ENCODE measurements at regions not wholly inside any gene's neighbourhood (a gene's known extent, or its start where the extent isn't known, plus 50 kb on each side); places are given as distances from the start of the nearest gene placed in this dataset.

DNA sequence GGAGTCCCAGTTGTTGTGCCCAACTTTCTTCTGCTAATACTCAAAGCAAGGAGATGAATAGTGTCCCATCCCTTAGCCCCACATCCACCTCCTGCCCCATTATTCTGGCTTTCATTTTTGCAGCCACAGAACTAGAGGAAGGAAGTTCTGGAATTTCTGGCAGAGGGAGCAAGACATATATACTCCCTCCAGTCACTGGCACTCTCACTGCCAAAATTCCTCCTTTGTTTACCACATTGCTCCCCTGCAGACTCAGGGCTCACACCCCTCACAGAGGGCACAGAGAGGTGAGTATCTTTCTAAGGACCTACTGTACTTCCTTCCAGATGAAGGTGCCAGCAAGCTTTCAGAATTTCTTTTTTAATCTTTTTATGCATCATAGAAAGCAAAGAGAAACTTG, 168.0 kb upstream of the ID4 start:
- no peak for FAIRE-seq

More for the DNA sequence above, 168.0 kb upstream of the ID4 start:
- ChIA-PET SMC1A (ENCODE audit: uncharacterized antibody, unreplicated experiment) (no interaction called here), CTCF (no interaction called here), POLR2A (no interaction called here), RAD21 (ENCODE audit: unreplicated experiment) (no interaction called here)
- Histone ChIP-seq H3K9me3 (replicated peaks; ENCODE audit: control insufficient read depth, insufficient read depth, low read length) (no peaks in the 10 kb centered on the region), H3K79me2 (ENCODE audit: control insufficient read depth, insufficient read depth, low read length) (no peaks in the 10 kb centered on the region), H3K4me1 (ENCODE audit: control insufficient read depth, insufficient read depth, low read length) (no peaks in the 10 kb centered on the region), H3K27ac (ENCODE audit: control insufficient read depth, insufficient read depth) (no peak overlapping the region), H3K4me3 (no peak overlapping the region), H2AFZ (ENCODE audit: control insufficient read depth, low read depth, low read length) (no peak overlapping the region), H4K20me1 (ENCODE audit: control insufficient read depth, insufficient read depth) (no peaks in the 10 kb centered on the region), H3K9ac (ENCODE audit: control insufficient read depth, insufficient read depth, low read length) (no peak overlapping the region), H3K4me2 (ENCODE audit: control insufficient read depth, insufficient read depth) (no peak overlapping the region), H3K36me3 (ENCODE audit: control insufficient read depth in 2 of 2, insufficient read depth in 2 of 2, low read length in 1 of 2) (no peaks in the 10 kb centered on the region), H3K27me3 (replicated peaks in 1 of 2; ENCODE audit: control insufficient read depth in 2 of 2, insufficient read depth in 2 of 2, low read length in 1 of 2) (no peaks in the 10 kb centered on the region)
- BruUV-seq (replicated peaks): no TSS peak
- intact Hi-C loops (cut with micrococcal nuclease; ENCODE audit: unreplicated experiment) (no loop called here), in situ Hi-C loops (cut with MboI) (no loop called here)
- DNase-seq (ENCODE audit: low read depth, low spot score): no peak
- TF ChIP-seq RAD21 (IDR thresholded peaks at IDR 0.05; ENCODE audit: insufficient read depth, low read depth, low read length) (no peak), CHD2 (IDR thresholded peaks at IDR 0.05; ENCODE audit: borderline replicate concordance, low read depth, low read length) (no peak), ATF2 (IDR thresholded peaks at IDR 0.05; ENCODE audit: low read length) (no peak), CREM (IDR thresholded peaks at IDR 0.05; ENCODE audit: low read depth) (no peak), IRF3 (IDR thresholded peaks at IDR 0.05) (no peak), MXI1 (IDR thresholded peaks at IDR 0.05; ENCODE audit: low read depth, low read length) (no peak), SIN3A (IDR thresholded peaks at IDR 0.05; ENCODE audit: low read depth, low read length) (no peak)
- TF ChIP-seq, protein P1, sequence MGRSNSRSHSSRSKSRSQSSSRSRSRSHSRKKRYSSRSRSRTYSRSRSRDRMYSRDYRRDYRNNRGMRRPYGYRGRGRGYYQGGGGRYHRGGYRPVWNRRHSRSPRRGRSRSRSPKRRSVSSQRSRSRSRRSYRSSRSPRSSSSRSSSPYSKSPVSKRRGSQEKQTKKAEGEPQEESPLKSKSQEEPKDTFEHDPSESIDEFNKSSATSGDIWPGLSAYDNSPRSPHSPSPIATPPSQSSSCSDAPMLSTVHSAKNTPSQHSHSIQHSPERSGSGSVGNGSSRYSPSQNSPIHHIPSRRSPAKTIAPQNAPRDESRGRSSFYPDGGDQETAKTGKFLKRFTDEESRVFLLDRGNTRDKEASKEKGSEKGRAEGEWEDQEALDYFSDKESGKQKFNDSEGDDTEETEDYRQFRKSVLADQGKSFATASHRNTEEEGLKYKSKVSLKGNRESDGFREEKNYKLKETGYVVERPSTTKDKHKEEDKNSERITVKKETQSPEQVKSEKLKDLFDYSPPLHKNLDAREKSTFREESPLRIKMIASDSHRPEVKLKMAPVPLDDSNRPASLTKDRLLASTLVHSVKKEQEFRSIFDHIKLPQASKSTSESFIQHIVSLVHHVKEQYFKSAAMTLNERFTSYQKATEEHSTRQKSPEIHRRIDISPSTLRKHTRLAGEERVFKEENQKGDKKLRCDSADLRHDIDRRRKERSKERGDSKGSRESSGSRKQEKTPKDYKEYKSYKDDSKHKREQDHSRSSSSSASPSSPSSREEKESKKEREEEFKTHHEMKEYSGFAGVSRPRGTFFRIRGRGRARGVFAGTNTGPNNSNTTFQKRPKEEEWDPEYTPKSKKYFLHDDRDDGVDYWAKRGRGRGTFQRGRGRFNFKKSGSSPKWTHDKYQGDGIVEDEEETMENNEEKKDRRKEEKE (IDR thresholded peaks at IDR 0.05): no peak
- no peak for ATAC-seq

Data from GM12878 (cell line).